Keratinocyte (primary cell): ENCODE measurements at regions not wholly inside any gene's neighbourhood (a gene's known extent, or its start where the extent isn't known, plus 50 kb on each side); places are given as distances from the start of the nearest gene placed in this dataset.
"Not testable (repeated sequence)": the region's sequence is repeated elsewhere in the genome, so short reads cannot be mapped to it uniquely, and the experiment has no call there.

Experiments
- DNase-seq: peaks from one replicate; pipeline ENCODE4 v3.0.0-alpha.2; 2011; ENCODE audit warnings: low read depth, missing footprints, low spot score
- FAIRE-seq: peaks from 2 replicates; lab custom pipeline; 2011; peaks lifted over from hg19 to GRCh38; lab: Jason Lieb, UNC
- H2AFZ ChIP-seq: 2 replicates; pipeline ENCODE4 v1.6.0; 2012; ENCODE audit warnings: low read length, control low read depth, inconsistent platforms; ENCODE audit not compliant: control insufficient read depth
- H3K27ac ChIP-seq: 2 replicates; pipeline ENCODE4 v1.5.1; 2011; ENCODE audit warnings: low read length; ENCODE audit not compliant: control insufficient read depth, insufficient read depth
- H3K27me3 ChIP-seq: 3 replicates; pipeline ENCODE4 v1.6.0; 2011; ENCODE audit warnings: low read length; ENCODE audit not compliant: control insufficient read depth, insufficient read depth; ENCODE audit errors: extremely low read depth
- H3K36me3 ChIP-seq, 2 experiments: 2 replicates in 1 of 2; 3 replicates in 1 of 2; pipeline ENCODE4 v1.5.1; 2011; ENCODE audit warnings: low read length in 2 of 2, mild to moderate bottlenecking in 1 of 2; ENCODE audit not compliant: control insufficient read depth in 2 of 2, insufficient read depth in 2 of 2; ENCODE audit errors: extremely low read depth in 1 of 2
- H3K4me1 ChIP-seq: 3 replicates; pipeline ENCODE4 v1.5.1; 2011; ENCODE audit warnings: low read length; ENCODE audit not compliant: control insufficient read depth, insufficient read depth; ENCODE audit errors: extremely low read depth
- H3K4me2 ChIP-seq: 3 replicates; pipeline ENCODE4 v1.6.0; 2011; ENCODE audit warnings: low read depth, low read length; ENCODE audit not compliant: control insufficient read depth, insufficient read depth; ENCODE audit errors: extremely low read depth
- H3K4me3 ChIP-seq, 3 experiments: fragments of 200-600 bp in 1 of 3; sonication (generic) in 1 of 3; 2 replicates in 2 of 3; 3 replicates in 1 of 3; pipeline ENCODE4 v1.5.1; 2011 to 2016; ENCODE audit warnings: low read length in 3 of 3, mild to moderate bottlenecking in 3 of 3, control low read depth in 2 of 3, inconsistent platforms in 1 of 3, low read depth in 1 of 3, mixed read lengths in 1 of 3, mixed run types in 1 of 3, moderate library complexity in 1 of 3; ENCODE audit not compliant: control insufficient read depth in 2 of 3, insufficient read depth in 2 of 3; ENCODE audit errors: extremely low read depth in 1 of 3
- H3K79me2 ChIP-seq: 2 replicates; pipeline ENCODE4 v1.6.0; 2012; ENCODE audit warnings: low read length; ENCODE audit not compliant: control insufficient read depth, insufficient read depth
- H3K9ac ChIP-seq: 3 replicates; pipeline ENCODE4 v1.6.0; 2011; ENCODE audit warnings: low read length; ENCODE audit not compliant: control insufficient read depth, insufficient read depth; ENCODE audit errors: extremely low read depth
- H3K9me1 ChIP-seq: 3 replicates; pipeline ENCODE4 v1.6.0; 2011; ENCODE audit warnings: low read length; ENCODE audit not compliant: control insufficient read depth, insufficient read depth; ENCODE audit errors: extremely low read depth
- H3K9me3 ChIP-seq: 2 replicates; pipeline ENCODE4 v1.5.1; 2012; ENCODE audit warnings: low read depth, low read length; ENCODE audit not compliant: control insufficient read depth
- H4K20me1 ChIP-seq: 3 replicates; pipeline ENCODE4 v1.6.0; 2011; ENCODE audit warnings: low read length; ENCODE audit not compliant: control insufficient read depth, insufficient read depth; ENCODE audit errors: extremely low read depth
- CTCF ChIP-seq, 3 experiments: IDR thresholded peaks in 1 of 3; conservative IDR thresholded peaks in 1 of 3; optimal IDR thresholded peaks in 1 of 3; 2 replicates in 2 of 3; 3 replicates in 1 of 3; pipeline versions ENCODE3 to v1.5.1; 2011; ENCODE audit warnings: low read length in 3 of 3, mild to moderate bottlenecking in 3 of 3, moderate library complexity in 2 of 3, control low read depth in 1 of 3, inconsistent platforms in 1 of 3; ENCODE audit not compliant: insufficient read depth in 2 of 3; ENCODE audit errors: extremely low read depth in 1 of 3
- EZH2 ChIP-seq: IDR thresholded peaks from one replicate; pipeline ENCODE4 v1.6.1; 2012; ENCODE audit warnings: inconsistent platforms, mild to moderate bottlenecking, low read length, moderate library complexity
- dilution Hi-C: fragments of 300-500 bp; cut with MboI; formaldehyde crosslinking; loops from one replicate; pipeline ENCODE4 v1.7.0; 2020; ENCODE audit warnings: low sequenced_read_pairs; ENCODE audit not compliant: extremely low pct_ligation_motif_present

GRCh38 chr16:88141580-88141979 lies 190.3 kb downstream of the BANP start:
- Histone ChIP-seq H4K20me1 (no peaks in the 10 kb centered on the region), H3K4me2 (no peak overlapping the region), H3K4me1 (no peaks in the 10 kb centered on the region), H3K27me3 (peaks cover 7% of the 10 kb centered on the region), H3K9me1 (no peaks in the 10 kb centered on the region), H2AFZ (no peak overlapping the region), H3K9me3 (peaks cover 3% of the 10 kb centered on the region), H3K27ac (no peak overlapping the region), H3K79me2 (no peaks in the 10 kb centered on the region), H3K9ac (no peak overlapping the region), H3K4me3 (no peak overlapping the region), H3K36me3 (no peaks in the 10 kb centered on the region)
- DNase-seq (no peak), FAIRE-seq (no peak)
- dilution Hi-C loops = no loop called here
- no peak for TF ChIP-seq EZH2
- no peak for TF ChIP-seq CTCF (optimal IDR thresholded peaks at IDR 0.05 in 1 of 3, IDR thresholded peaks at IDR 0.05 in 1 of 3, conservative IDR thresholded peaks at IDR 0.05 in 1 of 3; ENCODE audit: extremely low read depth in 1 of 3, insufficient read depth in 2 of 3, low read length in 3 of 3)

DNA sequence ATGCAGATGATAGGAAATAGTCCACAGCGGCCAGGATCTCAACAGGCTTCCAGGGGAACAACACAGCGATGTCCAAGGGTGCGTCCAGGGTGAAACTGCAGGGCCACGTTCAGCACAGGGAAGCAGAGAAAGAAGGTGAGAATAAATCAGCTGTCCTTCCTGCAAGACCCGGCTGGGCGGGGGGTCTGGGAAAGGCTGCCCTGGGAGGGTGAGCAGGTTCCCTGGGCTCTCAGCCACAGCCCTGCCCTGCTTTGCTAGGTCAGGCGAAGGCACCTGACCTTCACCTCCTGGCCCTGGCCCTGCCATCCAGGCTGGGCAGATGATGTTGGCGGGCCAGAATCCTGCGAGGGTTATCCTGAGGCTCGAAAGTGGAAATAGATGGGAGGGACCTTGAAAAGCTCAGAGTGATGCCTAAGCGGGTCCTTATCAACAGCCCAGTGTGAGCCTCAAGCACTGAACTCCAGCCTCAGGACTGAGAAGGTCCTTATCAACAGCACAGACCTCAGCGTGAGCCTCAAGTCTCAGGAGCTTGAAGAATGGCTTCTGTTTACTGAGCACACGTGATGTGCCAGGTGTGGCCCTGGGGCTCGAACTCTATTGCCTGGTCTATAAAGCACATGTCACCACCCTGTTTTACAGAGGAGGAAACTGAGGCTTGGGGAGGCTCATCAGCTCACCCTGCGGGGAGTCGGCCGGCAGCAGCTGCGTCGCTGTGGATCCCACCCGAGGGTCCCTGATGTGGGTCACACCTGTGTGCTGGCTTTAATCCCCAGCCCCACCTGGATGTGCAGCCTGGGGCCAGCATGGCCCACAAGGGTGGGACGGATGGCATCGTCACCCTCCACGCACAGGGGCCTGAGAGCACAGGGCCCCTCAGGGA lies 191.1 kb downstream of the BANP start:
- H3K79me2 ChIP-seq, DNase-seq, H3K9me3 ChIP-seq, H4K20me1 ChIP-seq, H3K9me1 ChIP-seq, H3K27ac ChIP-seq, H3K4me3 ChIP-seq, H2AFZ ChIP-seq, dilution Hi-C loops, FAIRE-seq, H3K36me3 ChIP-seq, H3K4me1 ChIP-seq, H3K27me3 ChIP-seq, H3K9ac ChIP-seq, H3K4me2 ChIP-seq: not testable (repeated sequence)

- H3K79me2 ChIP-seq, DNase-seq, H3K36me3 ChIP-seq, H3K9ac ChIP-seq, H3K9me3 ChIP-seq, dilution Hi-C loops, FAIRE-seq, H3K27ac ChIP-seq, H3K4me1 ChIP-seq, H3K27me3 ChIP-seq, H3K4me2 ChIP-seq, H4K20me1 ChIP-seq, H3K4me3 ChIP-seq, H3K9me1 ChIP-seq, H2AFZ ChIP-seq: not testable (repeated sequence)
Observed at GRCh38 chr16:88143122-88144027, 192.1 kb downstream of the BANP start.
